ENCODE measurements at regions not wholly inside any gene's neighbourhood (a gene's known extent, or its start where the extent isn't known, plus 50 kb on each side); places are given as distances from the start of the nearest gene placed in this dataset.

DNA sequence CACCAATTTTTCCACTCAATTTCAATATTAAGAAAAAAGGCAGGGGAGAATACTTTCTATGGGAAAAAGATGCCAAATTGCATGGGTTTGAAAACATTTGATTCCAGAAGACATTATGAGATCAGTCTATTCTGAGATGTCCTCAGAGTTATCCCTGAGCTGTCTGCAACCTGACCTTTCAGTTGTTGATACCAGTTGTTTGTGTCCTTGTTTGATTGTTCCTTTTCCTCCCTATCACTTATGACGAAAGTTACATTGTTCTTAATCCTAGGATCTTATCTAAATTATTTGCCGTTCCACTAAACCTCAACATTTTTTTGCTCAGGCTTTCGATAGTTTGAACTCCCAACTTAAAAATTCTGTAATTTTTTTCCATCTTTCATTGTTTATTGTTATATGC lies 336.3 kb upstream of the NOVA1 start:
- H3K36me3 Mint-ChIP-seq (ENCODE audit: insufficient read depth, unreplicated experiment), result no peaks in the 10 kb centered on the region
- H3K27ac Mint-ChIP-seq (ENCODE audit: unreplicated experiment), result no peak overlapping the region
- H3K9me3 Mint-ChIP-seq (ENCODE audit: unreplicated experiment), result peaks cover 8% of the 10 kb centered on the region
- no peak overlapping the region for H3K4me3 Mint-ChIP-seq (ENCODE audit: unreplicated experiment)
- no peaks in the 10 kb centered on the region for H3K9me3 ChIP-seq
- DNase-seq, result no peak
- peaks cover 7% of the 10 kb centered on the region for H3K27me3 Mint-ChIP-seq (ENCODE audit: insufficient read depth, unreplicated experiment)
- no peaks in the 10 kb centered on the region for H3K4me1 Mint-ChIP-seq (ENCODE audit: low read depth, unreplicated experiment)
- H3K36me3 ChIP-seq (ENCODE audit: control insufficient read depth, insufficient read depth, low read length), result no peaks in the 10 kb centered on the region
- intact Hi-C loops (cut with micrococcal nuclease; ENCODE audit: unreplicated experiment), result no loop called here
- H3K4me1 ChIP-seq, result no peaks in the 10 kb centered on the region
- H3K27me3 ChIP-seq (replicated peaks; ENCODE audit: control insufficient read depth, insufficient read depth, low read length), result no peaks in the 10 kb centered on the region
- H3K4me3 ChIP-seq (ENCODE audit: low read depth, low read length), result no peak overlapping the region
- BruUV-seq (replicated peaks), result no TSS peak
- TF ChIP-seq, protein P1, sequence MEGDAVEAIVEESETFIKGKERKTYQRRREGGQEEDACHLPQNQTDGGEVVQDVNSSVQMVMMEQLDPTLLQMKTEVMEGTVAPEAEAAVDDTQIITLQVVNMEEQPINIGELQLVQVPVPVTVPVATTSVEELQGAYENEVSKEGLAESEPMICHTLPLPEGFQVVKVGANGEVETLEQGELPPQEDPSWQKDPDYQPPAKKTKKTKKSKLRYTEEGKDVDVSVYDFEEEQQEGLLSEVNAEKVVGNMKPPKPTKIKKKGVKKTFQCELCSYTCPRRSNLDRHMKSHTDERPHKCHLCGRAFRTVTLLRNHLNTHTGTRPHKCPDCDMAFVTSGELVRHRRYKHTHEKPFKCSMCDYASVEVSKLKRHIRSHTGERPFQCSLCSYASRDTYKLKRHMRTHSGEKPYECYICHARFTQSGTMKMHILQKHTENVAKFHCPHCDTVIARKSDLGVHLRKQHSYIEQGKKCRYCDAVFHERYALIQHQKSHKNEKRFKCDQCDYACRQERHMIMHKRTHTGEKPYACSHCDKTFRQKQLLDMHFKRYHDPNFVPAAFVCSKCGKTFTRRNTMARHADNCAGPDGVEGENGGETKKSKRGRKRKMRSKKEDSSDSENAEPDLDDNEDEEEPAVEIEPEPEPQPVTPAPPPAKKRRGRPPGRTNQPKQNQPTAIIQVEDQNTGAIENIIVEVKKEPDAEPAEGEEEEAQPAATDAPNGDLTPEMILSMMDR (IDR thresholded peaks at IDR 0.05; ENCODE audit: insufficient read depth in 1 of 2, low read depth in 1 of 2, low read length in 1 of 2, severe bottlenecking in 1 of 2, unreplicated experiment in 1 of 2), result no peak
- CTCF ChIA-PET, result no interaction called here
- POLR2A ChIA-PET, result no interaction called here

- Mint-ChIP-seq H3K36me3 (ENCODE audit: insufficient read depth, unreplicated experiment) (no peaks in the 10 kb centered on the region), H3K27me3 (ENCODE audit: insufficient read depth, unreplicated experiment) (peaks cover 4% of the 10 kb centered on the region), H3K9me3 (ENCODE audit: unreplicated experiment) (peaks cover 8% of the 10 kb centered on the region), H3K4me1 (ENCODE audit: low read depth, unreplicated experiment) (no peaks in the 10 kb centered on the region), H3K27ac (ENCODE audit: unreplicated experiment) (no peak overlapping the region), H3K4me3 (ENCODE audit: unreplicated experiment) (no peak overlapping the region)
- no peak for DNase-seq
- TF ChIP-seq, protein P1 (IDR thresholded peaks at IDR 0.05; ENCODE audit: insufficient read depth in 1 of 2, low read depth in 1 of 2, low read length in 1 of 2, severe bottlenecking in 1 of 2, unreplicated experiment in 1 of 2), result no peak
- H3K4me1 ChIP-seq, result no peaks in the 10 kb centered on the region
- no peak overlapping the region for H3K4me3 ChIP-seq (ENCODE audit: low read depth, low read length)
- H3K27me3 ChIP-seq (replicated peaks; ENCODE audit: control insufficient read depth, insufficient read depth, low read length), result no peaks in the 10 kb centered on the region
- CTCF ChIA-PET, result no interaction called here
- no TSS peak for BruUV-seq (replicated peaks)
- no peaks in the 10 kb centered on the region for H3K36me3 ChIP-seq (ENCODE audit: control insufficient read depth, insufficient read depth, low read length)
- H3K9me3 ChIP-seq, result no peaks in the 10 kb centered on the region
- intact Hi-C loops (cut with micrococcal nuclease; ENCODE audit: unreplicated experiment), result no loop called here
- POLR2A ChIA-PET, result no interaction called here
Observed at GRCh38 chr14:26935733-26936132, 337.9 kb upstream of the NOVA1 start.

- intact Hi-C loops (cut with micrococcal nuclease; ENCODE audit: unreplicated experiment), result no loop called here
- Mint-ChIP-seq H3K27ac (ENCODE audit: unreplicated experiment) (no peak overlapping the region), H3K4me3 (ENCODE audit: unreplicated experiment) (no peak overlapping the region), H3K4me1 (ENCODE audit: low read depth, unreplicated experiment) (no peaks in the 10 kb centered on the region), H3K27me3 (ENCODE audit: insufficient read depth, unreplicated experiment) (peaks cover 2% of the 10 kb centered on the region), H3K9me3 (ENCODE audit: unreplicated experiment) (peaks cover 8% of the 10 kb centered on the region), H3K36me3 (ENCODE audit: insufficient read depth, unreplicated experiment) (no peaks in the 10 kb centered on the region)
- ChIA-PET POLR2A (no interaction called here), CTCF (no interaction called here)
- no TSS peak for BruUV-seq (replicated peaks)
- no peaks in the 10 kb centered on the region for H3K9me3 ChIP-seq
- H3K36me3 ChIP-seq (ENCODE audit: control insufficient read depth, insufficient read depth, low read length), result no peaks in the 10 kb centered on the region
- DNase-seq, result no peak
- TF ChIP-seq, protein P1 (IDR thresholded peaks at IDR 0.05; ENCODE audit: insufficient read depth in 1 of 2, low read depth in 1 of 2, low read length in 1 of 2, severe bottlenecking in 1 of 2, unreplicated experiment in 1 of 2), result no peak
- H3K4me3 ChIP-seq (ENCODE audit: low read depth, low read length), result no peak overlapping the region
- no peaks in the 10 kb centered on the region for H3K27me3 ChIP-seq (replicated peaks; ENCODE audit: control insufficient read depth, insufficient read depth, low read length)
- no peaks in the 10 kb centered on the region for H3K4me1 ChIP-seq
Observed at GRCh38 chr14:26938054-26938453, 340.2 kb upstream of the NOVA1 start.

Measured in Caco-2 (cell line).